NCI-H146 treated with DMSO at 0.1 percent for 48 hours (cell line): ENCODE measurements at regions not wholly inside any gene's neighbourhood (a gene's known extent, or its start where the extent isn't known, plus 50 kb on each side); places are given as distances from the start of the nearest gene placed in this dataset.
"Not testable (repeated sequence)": the region's sequence is repeated elsewhere in the genome, so short reads cannot be mapped to it uniquely, and the experiment has no call there.

ENCODE experiments used
- DNase-seq: peaks from one replicate; lab custom pipeline; 2025; ENCODE audit not compliant: unreplicated experiment; lab: John Stamatoyannopoulos, UW

DNA sequence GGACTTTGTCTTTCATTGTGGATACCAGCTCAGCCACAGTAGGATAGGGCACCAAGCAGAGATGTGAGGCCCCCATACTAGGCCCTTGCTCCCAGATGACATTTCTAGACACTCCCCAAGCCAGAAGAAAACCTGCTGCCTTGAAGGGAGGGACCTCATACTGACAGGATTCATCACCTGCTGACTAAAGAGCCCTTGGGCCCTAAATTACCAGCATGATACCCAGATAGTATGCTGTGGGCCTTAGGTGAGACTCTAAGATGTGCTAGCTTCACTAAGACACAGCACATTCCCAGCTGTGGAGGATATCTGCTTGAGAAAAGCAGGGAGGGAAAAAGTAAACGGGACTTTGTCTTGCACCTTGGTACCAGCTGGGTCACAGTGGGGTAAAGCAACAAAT is 324.0 kb downstream of the TBL1XR1 start:
- DNase-seq: no peak

GRCh38 chr3:176872771-176873209 is 324.5 kb downstream of the TBL1XR1 start:
- DNase-seq: peak; percentile 61

- no peak for DNase-seq
These were observed 326.8 kb downstream of the TBL1XR1 start for GRCh38 chr3:176870451-176870850.

- peak; percentile 86 for DNase-seq
These were observed 329.3 kb downstream of the TBL1XR1 start for GRCh38 chr3:176867681-176868663.

DNA sequence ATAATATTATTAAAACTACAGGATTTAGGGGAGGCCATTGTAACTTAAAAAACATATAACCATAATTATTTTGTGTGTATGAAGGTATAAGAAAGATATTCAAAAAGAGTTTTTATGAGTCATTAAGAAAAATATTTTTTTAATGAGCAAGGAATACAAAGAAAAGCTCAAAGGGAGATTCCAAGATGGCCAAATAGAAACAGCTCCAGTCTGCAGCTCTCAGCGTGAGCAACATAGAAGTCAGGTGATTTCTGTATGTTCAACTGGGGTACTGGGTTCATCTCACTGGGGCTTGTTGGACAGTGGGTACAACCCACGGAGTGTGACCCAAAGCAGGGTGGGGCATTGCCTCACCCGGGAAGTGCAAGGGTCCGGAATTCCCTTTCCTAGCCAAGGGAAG is 336.1 kb downstream of the TBL1XR1 start:
- DNase-seq: no peak

GRCh38 chr3:176856721-176857120 is 340.6 kb downstream of the TBL1XR1 start:
- no peak for DNase-seq

GRCh38 chr3:176855901-176856486 is 341.3 kb downstream of the TBL1XR1 start:
- DNase-seq: peak; percentile 51

- no peak for DNase-seq
These were observed 342.1 kb downstream of the TBL1XR1 start for GRCh38 chr3:176855213-176855612.

- DNase-seq: no peak
These were observed 346.8 kb downstream of the TBL1XR1 start for GRCh38 chr3:176850498-176850897.

DNA sequence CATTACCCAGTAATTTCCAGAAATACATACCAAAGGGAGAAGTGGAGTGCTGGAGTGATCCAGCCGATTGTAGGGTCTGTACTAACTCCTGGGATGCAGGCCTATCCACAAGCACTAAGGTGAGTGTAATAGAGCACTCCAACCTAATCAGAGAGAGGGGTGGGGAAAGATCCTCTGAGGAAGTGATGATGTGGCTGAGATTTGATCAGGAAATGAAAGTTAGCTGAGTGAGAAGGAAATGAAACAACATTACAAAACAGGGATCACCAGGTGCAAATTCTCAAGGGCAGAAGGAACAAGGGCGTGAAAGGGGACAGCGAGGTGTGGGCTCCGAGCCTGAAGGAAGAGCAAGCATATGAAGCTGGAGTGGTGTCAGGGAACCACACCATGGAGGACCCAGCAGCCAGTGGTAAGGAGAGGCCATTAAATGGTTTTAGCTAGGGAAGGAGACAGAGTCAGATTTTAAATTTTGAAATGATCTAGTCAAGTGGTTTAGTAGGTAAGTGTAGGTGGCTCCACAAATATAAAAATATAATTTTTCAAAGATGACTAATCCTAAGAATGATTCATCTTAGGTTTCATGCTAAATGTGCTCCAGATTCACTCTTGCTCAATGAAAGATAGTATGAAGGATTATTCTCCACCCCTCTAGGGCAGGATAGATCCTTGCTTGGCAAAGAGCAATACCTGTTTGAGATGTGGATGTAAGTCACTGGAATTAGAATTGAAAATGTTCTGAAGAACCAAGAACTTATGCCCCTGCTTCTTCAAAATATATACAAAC is 348.7 kb downstream of the TBL1XR1 start:
- DNase-seq: no peak

GRCh38 chr3:176842914-176843313 is 354.4 kb downstream of the TBL1XR1 start:
- DNase-seq: no peak

DNA sequence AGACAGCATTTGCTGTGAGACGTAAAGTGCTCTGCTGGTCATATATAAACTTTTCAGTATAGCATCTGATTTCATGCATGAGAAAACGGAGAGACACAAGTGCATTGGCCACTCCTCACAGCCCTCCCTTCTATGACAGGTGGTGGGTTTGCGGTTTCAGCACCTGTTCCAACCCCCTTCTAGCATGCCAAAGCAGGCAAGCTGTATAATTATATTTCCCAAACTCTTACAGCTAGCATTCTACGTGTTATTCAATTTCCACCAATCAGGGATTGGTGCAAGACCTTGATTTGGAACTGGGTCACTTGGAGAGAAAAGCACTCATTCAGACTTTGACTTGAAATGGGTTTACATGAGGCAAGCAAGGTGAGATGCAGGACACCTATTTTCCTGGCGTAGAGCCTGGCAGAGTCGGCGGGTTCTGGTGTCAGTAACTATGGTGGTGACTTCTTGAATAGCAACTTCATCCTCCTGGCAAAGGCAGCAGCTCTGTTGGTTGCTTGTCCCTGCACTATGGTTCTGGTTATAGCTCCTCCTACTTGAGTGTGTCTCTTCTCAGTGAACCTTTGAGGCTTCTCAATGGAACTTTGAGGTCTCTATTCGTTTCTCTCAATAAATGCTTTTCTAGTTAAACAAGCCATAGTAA is 356.5 kb downstream of the TBL1XR1 start:
- no peak for DNase-seq

DNA sequence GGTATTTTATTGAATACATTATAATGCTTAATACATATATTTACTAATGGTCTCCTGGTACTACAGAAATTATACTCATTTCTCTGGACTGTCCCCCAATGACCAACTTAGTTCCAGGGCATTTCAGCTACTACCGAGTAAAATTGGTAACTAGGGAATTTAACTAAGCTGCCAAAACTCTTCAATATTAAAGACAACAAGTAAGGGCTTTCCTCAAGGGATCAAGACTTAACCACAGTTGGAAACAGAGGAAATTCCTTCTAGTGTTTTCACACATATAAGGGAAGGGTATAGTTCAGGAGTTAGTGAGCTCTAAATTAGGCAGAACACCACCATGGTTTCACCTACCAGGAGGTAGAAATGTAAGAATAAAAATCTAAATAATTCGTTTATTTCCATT is 357.4 kb downstream of the TBL1XR1 start:
- no peak for DNase-seq

GRCh38 chr3:176839466-176839865 is 357.8 kb downstream of the TBL1XR1 start:
- no peak for DNase-seq

- DNase-seq: not testable (repeated sequence)
These were observed 370.0 kb downstream of the TBL1XR1 start for GRCh38 chr3:176827244-176827643.

- DNase-seq: no peak
These were observed 372.5 kb downstream of the TBL1XR1 start for GRCh38 chr3:176824811-176825210.

DNA sequence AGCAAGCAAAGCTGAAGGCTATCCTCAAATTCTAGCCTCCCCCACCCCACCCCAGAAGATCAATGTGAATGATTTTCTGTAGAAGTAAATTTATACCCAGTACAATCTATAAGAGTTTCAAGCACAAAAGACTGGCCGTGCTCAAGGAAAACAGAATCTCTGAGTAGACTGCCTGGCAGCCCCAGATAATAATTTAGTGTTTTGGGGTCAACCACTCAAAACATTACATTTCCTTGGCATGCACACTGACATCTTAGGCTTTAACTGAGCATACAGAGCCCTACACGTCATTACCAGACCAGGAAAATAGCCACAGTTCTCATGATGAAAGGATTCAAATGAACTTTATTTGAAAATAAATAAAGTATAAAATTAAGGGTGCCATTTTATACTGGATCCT is 376.5 kb downstream of the TBL1XR1 start:
- no peak for DNase-seq

DNA sequence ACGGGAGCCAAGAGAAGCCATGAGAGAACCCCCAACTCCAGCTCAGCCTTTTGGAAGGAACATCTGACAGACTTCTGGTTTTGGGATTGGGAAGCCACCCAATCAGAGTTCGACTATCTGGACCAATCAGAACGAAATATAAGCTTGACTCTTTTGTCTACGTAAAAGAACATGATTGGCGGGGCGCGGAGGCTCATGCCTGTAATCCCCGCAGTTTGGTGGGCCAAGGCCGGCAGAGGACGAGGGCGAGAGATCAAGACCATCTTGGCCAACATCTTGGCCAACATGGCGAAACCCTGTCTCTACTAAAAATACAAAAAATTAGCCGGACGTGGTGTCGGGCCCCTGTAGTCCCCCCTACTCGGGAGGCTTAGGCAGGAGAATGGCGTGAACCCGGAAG is 380.3 kb downstream of the TBL1XR1 start:
- DNase-seq: no peak

DNA sequence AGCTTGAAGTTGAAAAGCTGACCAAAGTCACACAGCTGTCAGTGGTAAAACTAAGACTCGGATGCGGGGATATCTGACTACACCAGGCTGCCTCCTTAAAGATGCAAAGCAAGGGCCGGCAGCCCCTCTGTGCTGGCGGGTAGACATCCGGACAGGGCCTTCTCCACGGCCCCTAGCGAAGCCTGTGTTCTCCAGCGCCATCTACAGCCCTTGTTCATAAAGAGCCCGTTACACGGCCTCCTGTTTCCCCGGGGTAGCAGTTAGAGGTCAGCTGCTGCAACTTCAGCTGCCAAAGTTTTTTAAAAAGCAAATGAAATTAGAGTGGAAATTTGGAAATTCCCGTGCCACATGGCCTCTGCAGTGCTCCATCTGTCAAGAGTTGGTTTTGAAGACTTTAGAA is 383.0 kb downstream of the TBL1XR1 start:
- DNase-seq: no peak

DNA sequence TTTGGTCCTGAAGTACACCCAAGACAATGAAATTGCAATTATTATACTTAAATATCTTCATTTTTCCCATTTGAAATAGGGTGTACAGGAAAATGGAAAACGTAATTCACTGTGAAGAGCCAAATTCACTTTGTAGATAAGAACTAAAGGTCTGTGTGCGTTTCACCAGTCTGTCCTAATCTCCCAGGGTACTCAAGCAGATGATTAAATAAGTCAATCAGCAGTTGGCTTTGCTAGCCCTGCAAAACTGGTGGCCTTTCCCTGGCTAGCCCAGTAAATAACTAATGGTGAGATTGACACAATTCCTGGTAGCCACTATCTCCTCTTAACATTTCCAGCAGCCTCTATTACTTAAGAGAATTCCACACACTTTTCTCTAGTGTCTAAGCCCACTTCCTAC is 389.3 kb downstream of the TBL1XR1 start:
- no peak for DNase-seq

- no peak for DNase-seq
These were observed 397.6 kb downstream of the TBL1XR1 start for GRCh38 chr3:176799675-176800074.
